ENCODE measurements at regions not wholly inside any gene's neighbourhood (a gene's known extent, or its start where the extent isn't known, plus 50 kb on each side); places are given as distances from the start of the nearest gene placed in this dataset.
"Not testable (repeated sequence)": the region's sequence is repeated elsewhere in the genome, so short reads cannot be mapped to it uniquely, and the experiment has no call there.

- not testable (repeated sequence) for TF ChIP-seq POLR2A, CTCF (IDR thresholded peaks at IDR 0.05)
Observed at GRCh38 chr17:54639426-54639825, 261.2 kb upstream of the TOM1L1 start.

Data from prostate gland (tissue), 2 donors.